GM18861 (cell line): ENCODE measurements at regions not wholly inside any gene's neighbourhood (a gene's known extent, or its start where the extent isn't known, plus 50 kb on each side); places are given as distances from the start of the nearest gene placed in this dataset.

Source experiments
- ATAC-seq: cut with Tn5 transposase; IDR thresholded peaks from one replicate; pipeline ENCODE4 v1.9.1; 2021; ENCODE audit not compliant: unreplicated experiment

DNA sequence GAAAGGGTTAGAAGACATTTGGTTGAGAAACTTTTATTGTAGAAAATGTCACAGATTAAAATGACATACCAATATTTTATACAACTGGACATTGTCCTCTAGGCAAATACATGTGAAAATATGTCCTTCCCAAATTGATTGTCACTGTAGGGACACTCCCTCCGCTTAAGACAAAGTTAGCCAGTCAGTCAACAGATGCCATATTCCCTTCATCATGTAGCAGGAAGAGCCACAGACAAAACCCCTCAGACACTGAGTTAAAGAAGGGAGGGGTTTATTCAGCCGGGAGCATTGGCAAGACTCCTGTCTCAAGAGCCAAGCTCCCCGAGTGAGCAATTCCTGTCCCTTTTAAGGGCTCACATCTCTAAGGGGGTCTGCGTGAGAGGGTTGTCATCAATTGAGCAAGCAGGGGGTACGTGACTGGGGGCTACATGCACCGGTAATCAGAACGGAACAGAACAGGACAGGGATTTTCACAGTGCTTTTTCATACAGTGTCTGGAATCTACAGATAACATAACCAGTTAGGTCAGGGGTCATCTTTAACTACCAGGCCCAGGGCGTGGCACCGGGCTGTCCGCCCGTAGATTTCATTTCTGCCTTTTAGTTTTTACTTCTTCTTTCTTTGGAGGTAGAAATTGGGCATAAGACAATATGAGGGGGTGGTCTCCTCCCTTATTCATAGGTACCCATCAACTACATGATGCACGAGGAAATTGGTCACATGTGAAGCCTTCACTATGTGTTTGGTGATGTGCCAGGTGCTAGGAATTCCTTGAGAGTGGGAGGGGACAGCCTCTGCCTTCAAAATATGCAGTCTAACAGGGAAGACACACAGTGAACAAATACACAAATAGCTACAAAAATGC is 155.7 kb upstream of the CDYL start:
- ATAC-seq = no peak

DNA sequence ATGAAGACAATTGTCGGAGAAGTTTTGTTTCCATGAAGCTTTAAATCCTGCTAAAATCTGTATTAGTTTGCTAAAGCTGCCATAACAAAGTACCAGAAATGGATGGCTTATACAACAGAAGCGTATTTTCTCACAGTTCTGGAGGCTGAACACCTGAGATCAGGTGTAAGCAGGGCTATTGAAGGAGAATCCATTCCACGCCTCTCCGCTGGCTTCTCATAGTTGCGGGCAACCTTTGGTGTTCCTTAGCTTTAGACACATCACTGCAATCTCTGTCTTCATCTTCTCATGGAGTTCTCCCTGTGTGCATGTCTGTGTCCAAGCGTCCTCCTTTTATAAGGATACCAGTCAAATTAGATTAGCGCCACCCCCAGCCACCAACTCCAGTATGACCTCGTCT is 159.9 kb upstream of the CDYL start:
- ATAC-seq = no peak

DNA sequence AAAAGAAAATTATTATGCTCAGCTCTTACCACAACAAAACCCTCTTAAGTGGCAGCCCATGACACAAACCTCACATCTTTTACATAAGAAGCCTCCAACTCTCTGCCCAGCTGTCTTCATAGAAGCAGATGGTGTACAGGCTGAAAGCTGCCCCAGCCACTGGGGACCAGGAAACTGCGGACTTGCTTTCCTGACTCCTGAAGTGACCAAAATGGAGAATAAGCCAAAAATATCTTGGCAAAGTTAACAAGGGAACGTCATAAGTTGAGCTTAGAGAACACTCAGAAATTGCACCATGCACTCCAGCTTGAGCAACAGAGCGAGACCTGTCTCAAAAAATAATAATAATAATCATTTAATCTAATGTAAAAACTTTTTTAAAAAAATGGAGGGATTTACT is 160.3 kb upstream of the CDYL start:
- ATAC-seq = no peak

DNA sequence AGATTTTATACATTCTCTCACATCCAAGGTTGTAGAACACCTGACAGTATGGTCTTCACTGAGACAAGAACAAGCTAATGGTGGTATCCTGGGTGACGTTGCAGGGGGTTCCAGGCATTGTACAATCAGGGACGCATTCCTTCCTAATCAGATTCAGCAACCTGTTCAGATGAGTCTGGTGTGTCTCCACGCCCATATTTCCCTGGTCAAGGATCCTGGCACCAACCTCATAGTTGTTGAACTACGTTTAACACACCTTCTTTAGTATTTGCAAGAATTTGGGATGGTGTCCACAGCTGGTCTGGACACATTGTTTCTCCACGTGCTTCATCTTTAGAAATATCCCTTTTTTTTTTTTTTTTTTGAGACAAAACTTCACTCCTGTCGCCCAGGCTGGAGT is 161.0 kb upstream of the CDYL start:
- no peak for ATAC-seq

DNA sequence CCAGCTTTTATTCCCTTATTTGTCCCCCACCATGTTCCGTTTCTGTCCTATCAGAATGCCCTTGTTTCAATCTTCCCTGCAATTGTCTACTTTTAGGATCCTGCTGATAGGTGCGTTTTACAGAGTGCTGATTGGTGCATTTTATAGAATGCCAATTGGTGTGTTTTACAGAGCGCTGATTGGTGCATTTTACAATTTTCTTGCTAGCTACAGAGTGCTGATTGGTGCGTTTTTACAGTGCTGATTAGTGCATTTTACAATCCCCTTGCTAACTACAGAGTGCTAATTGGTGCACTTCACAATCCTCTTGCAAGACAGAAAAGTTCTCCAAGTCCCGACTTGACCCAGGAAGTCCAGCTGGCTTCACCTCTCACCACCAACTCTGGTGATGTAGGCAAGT is 161.6 kb upstream of the CDYL start:
- ATAC-seq = no peak

DNA sequence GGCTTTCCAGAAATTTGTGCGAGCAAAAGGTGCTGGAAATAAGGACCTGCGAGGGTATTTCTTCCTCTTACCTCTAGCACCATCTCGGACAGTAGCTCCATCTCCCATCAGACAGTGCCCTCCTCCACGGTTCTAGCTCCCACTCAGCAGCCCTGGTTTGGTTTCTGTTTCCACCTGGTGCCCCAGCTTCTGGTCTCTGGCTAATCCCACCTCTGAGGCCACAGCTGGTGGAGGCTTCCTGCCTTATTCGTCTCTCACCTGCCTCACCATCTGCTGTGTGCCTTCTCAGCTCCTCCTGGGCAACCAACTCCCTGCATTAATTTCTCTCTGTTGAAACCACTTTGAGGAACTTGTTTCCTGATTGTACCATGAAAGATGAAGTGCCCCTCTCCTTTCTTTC is 162.4 kb upstream of the CDYL start:
- no peak for ATAC-seq

DNA sequence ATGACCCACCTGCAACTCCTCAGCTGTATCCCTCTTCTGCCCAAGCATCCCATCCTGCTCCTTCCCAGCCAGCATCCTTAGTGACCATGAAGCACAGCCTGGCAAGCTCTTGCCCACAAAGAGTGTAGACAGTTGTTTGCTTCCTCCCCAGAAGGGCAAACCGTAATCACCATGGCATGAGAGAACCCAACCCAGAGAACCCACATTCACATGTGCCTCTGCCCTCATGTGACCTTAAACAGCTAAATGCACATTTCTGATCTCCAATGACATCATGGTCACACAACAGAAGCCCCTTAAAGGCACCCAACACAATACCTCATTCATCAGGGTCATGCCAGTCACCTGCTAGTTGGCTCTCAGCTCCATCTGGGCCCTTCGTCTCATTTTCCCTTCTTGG is 162.8 kb upstream of the CDYL start:
- ATAC-seq = no peak

DNA sequence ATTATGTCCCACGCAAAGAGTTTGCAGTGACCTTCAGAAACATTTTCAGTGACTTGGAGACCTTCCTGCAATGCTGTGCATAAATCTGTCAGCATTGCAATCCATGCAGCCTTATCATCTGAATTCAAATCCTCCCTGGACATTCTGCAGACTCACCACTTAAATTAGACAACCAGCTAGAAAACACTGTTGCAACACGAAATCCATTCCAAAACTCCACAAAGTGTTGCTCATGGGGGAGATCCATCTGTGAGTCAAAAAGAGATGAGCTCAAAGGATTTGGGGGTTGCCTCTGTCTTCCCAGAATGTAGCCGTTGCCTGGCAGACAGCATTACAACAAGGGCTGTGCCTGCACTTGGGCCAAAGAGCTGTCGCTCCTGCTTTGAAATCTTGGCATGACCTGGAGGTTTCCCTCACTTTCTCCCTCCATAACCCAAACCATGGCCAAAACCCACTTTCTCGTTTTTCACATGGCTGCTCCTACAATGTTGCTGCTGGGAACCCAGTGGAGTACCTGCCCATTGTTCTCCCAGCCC is 163.5 kb upstream of the CDYL start:
- ATAC-seq = no peak

DNA sequence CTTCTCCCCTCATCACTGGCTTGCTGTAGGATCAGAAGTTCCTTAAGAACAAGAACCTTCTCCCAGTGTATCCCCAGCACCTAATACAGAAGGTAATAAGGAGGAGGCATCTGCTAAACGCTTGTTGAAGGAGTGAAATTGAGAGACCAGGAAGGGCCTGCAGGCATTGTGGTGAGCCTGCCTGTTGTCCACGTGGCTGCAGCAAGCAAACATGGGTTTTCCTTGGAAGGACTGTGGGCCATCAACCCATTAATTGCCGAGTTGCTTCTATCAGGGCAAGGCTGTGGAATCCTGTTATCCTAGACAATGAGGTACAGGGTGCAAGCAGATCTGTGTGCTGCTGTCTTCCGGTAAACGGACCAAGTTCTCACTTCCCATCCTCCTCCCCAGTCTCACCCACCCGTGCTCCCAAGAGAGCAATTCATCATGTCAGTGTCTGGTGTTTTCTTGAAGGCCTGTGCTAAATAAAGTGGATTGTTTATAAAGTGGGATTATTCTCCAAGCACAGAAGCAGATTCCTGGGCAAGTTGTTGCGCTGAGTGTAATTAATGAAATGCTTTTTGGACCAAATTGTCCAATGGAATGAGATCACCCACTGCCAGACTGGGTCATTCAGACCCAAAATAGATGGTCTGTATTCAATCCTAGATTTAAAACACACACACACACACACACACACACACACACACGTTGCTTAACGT is 164.6 kb upstream of the CDYL start:
- no peak for ATAC-seq

DNA sequence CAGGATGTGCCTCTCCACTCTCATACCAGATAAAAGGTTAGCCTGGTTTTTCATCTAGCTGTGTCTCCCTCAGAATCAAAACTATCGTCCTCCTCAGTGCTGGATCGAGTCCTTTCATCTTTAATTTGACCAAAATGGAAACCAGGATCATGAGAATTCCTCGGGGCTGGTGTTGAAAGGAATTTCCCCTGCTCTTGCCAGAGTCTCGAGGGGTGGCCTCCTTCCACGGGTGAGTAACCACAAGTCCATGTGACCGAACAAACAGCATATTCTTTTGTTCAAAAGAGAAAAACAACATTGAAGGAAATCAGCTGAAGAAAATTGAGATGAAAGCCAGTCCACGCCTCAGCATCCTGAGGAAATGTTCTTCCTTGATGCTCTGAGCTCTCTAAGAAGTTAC is 165.9 kb upstream of the CDYL start:
- ATAC-seq = no peak

DNA sequence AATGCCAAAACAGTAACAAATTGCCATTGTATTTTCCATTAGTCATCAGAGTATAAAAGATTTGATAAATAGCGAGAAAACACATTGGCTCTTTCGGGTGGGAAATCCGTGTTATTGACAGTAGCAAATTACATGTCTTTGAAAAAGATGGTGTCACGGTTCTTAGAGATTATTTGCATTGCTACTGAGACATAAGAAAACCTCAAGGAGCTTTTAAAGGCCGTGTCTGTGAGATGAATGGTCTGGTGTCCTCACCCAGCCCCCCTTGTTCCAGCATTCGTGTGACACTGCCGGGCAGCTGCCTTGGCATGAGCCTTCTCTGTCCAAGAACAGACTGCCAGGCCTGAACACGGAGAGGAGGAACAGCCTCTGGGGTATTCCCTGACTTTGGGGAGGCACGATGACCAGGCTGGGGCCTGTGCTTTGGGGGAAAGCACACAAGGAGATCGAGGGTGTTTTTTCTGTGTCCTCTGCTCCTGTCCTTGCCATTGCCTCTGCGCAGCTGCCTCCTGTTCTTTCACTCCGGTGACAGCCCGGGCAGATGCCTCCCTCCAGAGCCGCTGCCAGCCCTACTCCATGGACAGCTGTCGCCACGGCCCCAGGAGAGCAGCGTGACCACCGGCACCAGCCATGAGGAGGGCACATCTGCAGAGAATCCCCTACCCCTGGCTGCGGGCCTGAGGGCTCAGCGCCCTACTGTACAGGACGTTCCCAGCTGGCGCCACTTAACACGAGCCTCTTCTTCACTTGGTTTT is 167.7 kb upstream of the CDYL start:
- no peak for ATAC-seq

DNA sequence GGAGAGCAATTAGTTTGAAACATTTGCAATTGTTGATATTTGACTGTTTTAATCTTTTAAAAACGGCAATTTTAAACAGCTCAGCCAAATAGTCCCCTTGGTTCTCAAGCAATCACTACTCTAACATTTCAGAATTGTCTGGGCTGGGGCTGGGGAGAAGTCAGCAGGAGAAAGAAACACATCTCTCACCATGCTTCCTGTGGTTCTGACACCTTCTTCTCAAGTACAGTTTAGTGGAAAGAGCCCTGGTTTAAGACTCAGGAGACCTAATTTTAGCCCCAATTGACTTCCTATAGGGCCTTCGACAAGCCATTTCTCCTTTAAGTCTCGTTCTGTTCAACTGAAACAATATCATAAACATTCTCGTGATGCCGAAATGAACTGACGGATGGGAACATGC is 168.4 kb upstream of the CDYL start:
- no peak for ATAC-seq

DNA sequence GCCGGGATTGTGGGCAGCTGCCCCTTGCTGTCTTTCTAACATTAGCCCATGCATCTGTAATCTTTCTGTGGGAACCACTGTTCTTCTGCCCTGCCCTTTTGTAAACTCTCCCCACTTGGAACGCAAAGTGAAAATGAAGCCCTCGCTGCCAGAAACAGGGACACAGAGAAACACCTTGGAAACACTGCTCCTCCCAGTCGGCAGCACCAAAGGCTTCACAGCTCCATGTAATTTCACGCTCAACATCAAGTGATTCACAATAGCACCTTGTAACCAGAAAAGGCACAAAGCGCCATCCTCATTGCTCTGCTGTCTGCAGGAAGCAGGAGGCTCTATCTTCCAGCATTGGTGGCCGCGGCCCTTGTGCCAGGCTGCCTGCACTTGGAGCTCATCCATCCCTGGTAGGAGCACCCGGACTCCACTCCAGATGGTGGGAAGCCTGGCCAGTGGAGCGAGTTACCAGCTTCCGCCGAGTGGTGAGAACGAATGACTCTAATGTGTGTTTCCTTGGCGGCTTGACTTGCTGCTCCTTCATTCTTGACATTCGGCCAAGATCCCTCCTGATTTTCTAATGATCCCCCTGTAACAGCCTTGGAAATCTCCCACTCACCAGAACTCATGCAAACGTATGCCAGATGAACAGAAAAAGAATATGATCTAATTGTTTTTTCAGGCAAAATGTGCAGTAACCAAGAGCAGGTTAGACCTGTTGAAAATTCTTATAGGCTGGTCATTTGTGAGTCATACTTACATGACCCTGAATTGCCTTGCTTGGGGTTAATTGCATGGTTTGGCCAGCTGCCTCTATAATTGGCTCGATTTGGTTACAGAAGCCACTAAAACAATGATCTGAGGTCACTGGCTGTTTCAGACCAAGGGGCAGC is 169.1 kb upstream of the CDYL start:
- ATAC-seq = no peak

DNA sequence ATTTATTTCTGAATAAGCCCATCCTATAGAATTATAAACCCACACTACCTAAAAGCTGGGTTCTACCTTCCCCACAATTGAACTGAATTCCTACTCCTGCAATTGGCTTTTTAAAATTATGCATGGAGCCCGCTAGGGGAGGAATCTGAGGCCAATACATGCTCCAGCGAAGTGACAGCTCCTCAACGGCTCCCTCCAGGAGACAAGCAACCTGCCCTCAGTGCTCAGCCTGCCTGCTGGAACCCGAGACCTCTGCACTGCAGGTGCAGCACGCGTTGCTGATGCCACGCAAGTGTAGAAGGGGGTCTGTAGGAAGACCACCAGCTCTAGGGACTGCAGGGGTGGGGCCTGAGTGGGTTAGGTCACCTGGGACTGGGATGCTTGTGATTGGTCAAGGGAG is 170.2 kb upstream of the CDYL start:
- no peak for ATAC-seq

DNA sequence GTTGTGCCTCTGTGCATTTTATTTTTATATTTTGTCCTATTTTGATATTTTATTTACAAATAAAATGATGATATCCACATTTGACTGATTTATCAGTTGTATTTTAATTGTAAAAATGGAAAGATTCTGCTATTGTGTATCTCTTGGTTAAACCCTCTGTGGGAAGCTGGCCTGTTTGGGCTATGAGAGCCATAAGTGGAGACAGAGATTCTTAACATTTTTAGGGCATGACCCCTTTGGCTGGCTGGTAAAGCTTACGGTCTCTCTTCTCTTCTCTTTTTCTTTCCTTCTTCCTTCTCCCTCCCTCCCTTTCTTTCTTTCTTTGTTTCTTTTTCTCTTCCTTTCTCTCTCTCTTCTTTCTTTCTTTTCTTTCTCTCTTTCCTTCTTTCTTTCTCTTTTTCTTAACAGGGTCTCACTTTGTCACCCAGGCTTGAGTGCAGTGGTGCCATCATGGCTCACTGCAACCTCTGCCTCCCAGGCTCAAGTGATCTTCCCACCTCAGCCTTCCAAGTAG is 172.3 kb upstream of the CDYL start:
- ATAC-seq = no peak

DNA sequence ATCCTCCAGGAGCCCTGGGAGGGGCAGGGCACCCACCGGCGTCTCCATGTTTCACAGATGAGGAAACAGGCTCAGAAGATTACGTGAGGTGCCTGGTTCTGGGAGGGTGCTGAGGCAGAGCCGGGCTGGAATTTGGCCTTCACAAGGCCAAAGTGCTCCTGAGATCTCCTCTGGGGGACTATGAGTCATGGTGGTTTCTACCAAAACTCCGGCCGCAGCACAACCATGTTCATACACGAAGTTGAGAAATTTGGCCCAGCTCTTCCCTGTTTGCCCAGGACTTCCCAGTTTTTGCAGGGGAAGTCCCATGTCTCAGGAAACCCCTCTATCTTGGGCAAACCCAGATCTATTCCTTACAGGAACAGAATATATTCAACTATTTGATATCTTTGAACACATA is 172.9 kb upstream of the CDYL start:
- no peak for ATAC-seq

DNA sequence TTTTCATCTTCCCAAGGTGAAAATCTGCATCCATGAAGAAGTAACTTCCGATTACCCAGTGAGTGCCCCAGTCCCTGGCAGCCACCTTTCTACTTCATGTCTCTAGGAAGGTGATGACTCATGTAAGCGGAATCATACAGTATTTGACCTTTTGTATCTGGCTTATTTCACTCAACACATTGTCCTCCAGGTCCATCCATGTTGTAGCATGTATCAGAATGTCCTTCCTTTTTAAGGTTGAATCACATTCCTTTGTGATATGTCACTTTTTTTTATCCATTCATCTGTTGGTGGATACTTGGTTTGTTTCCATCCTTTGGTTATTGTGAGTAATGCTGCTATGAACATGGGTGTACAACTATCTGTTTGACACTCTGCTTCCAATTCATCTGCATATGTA is 176.3 kb upstream of the CDYL start:
- no peak for ATAC-seq

DNA sequence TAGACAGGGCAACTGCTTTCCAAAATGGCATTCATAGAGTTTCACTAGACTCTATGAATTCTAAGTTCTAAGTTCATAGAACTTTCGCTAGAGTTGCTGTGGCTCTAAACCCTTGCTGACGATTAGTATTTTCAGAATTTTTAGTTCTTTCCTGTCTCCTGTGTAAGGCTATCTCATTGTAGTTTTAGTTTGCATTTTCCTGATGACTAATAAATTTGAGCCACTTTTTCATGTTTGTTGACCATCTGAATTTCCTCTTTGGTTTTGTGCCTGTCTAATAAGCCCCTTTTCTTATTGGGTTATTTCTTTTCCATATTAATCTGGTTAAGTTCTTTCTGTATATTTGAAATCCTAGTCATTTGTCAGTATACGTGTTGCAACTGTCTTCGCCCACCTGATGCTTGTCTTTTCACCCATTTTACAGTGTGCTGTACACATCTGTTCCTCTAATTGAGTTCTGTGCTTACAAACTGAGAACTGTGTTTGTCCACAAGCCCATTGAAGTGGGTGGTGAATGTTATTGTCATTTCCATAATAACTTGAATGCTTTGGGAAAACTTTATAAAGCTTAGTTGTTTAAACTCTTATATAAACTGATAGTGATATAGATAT is 177.7 kb upstream of the CDYL start:
- ATAC-seq = no peak

DNA sequence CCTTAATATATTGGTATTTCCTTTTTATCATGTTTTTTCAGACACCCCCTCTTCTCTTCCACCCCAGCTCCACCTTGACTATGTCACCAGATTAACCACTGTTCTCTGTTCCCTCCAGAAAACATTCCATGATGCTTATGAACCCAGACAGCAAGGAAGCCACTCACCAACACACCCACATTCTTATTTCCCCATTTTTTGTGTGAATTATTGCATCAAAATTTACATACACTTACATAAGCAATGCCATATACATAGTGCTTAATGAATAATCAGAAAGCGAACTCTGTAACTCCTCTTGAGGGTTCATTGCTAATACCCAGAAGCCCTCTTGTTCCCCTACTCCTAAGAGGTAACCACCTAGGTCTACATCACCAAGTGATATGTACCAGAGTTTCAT is 182.3 kb upstream of the CDYL start:
- no peak for ATAC-seq

DNA sequence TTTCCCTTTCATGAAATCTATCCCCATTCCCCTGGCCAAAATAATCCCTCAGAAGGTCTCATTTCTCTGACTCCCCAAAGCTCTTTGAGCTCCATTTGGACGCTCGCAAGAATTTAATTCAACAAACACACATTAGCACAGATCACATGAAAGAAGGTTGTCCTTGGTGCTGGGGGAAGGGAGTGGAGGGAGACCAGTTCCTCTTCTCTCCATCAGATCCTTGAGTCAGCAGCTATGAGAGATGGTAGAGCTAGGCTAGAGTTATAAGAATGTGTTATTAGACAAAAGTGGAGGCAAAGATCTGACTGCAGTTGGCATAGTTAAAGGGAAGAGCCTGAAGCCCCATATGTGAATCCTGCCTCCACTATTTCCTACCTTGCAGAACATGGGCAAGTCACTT is 184.2 kb upstream of the CDYL start:
- ATAC-seq = no peak
